ENCODE measurements at regions not wholly inside any gene's neighbourhood (a gene's known extent, or its start where the extent isn't known, plus 50 kb on each side); places are given as distances from the start of the nearest gene placed in this dataset.

- H3K9me3 ChIP-seq (ENCODE audit: insufficient read depth, low read depth, low read length): no peaks in the 10 kb centered on the region
- no peaks in the 10 kb centered on the region for H3K36me3 ChIP-seq (ENCODE audit: insufficient read depth, low read length)
- no peaks in the 10 kb centered on the region for H3K4me1 ChIP-seq (ENCODE audit: insufficient read depth, low read length, poor library complexity, severe bottlenecking)
- H3K9ac ChIP-seq (ENCODE audit: low read depth, low read length, poor library complexity, severe bottlenecking): no peak overlapping the region
- H3K4me2 ChIP-seq (ENCODE audit: low read depth, low read length, poor library complexity, severe bottlenecking): no peak overlapping the region
- H3F3A ChIP-seq (ENCODE audit: low read depth): no peaks in the 10 kb centered on the region
- no peak overlapping the region for H3K4me3 ChIP-seq (ENCODE audit: low read length, poor library complexity, severe bottlenecking)
- H3K79me2 ChIP-seq (ENCODE audit: insufficient read depth, low read length): no peaks in the 10 kb centered on the region
- H4K20me1 ChIP-seq (ENCODE audit: insufficient read depth, low read length, poor library complexity, severe bottlenecking): no peaks in the 10 kb centered on the region
- no peaks in the 10 kb centered on the region for H3K9me2 ChIP-seq (replicated peaks; ENCODE audit: low read depth, low read length)
- no peaks in the 10 kb centered on the region for H3K27me3 ChIP-seq (ENCODE audit: insufficient read depth, low read length, poor library complexity, severe bottlenecking)
- no peak for TF ChIP-seq EZH2phosphoT487 (IDR thresholded peaks at IDR 0.05; ENCODE audit: borderline replicate concordance)
- TF ChIP-seq, protein P1, sequence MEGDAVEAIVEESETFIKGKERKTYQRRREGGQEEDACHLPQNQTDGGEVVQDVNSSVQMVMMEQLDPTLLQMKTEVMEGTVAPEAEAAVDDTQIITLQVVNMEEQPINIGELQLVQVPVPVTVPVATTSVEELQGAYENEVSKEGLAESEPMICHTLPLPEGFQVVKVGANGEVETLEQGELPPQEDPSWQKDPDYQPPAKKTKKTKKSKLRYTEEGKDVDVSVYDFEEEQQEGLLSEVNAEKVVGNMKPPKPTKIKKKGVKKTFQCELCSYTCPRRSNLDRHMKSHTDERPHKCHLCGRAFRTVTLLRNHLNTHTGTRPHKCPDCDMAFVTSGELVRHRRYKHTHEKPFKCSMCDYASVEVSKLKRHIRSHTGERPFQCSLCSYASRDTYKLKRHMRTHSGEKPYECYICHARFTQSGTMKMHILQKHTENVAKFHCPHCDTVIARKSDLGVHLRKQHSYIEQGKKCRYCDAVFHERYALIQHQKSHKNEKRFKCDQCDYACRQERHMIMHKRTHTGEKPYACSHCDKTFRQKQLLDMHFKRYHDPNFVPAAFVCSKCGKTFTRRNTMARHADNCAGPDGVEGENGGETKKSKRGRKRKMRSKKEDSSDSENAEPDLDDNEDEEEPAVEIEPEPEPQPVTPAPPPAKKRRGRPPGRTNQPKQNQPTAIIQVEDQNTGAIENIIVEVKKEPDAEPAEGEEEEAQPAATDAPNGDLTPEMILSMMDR (conservative IDR thresholded peaks at IDR 0.05; ENCODE audit: low read length): no peak
- no peak overlapping the region for H2AFZ ChIP-seq (ENCODE audit: low read length)
Observed at GRCh38 chr18:50460716-50461115, 85.9 kb downstream of the SKA1 start.

DNA sequence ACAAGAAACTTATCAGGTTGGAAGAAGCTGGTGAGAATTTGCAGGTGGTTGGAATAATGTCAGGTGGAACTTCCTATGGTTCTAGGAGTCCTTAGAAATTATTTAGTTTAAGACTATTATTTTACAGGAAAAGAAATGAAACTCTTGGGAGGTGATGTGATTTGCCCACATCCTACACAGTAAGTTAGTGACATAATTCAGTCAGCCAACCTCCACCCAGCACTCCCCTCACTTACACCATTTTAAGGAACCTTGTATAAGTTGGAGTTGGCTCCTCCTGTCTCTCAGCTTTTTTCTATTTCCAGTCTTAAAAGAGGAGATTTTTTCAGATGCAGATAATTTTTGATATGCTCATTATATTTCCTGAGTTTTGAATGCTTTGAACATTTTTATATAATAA, 86.4 kb downstream of the SKA1 start:
- TF ChIP-seq, protein P1 (conservative IDR thresholded peaks at IDR 0.05; ENCODE audit: low read length): no peak
- no peak for TF ChIP-seq EZH2phosphoT487 (IDR thresholded peaks at IDR 0.05; ENCODE audit: borderline replicate concordance)
- Histone ChIP-seq H3K4me3 (ENCODE audit: low read length, poor library complexity, severe bottlenecking) (no peak overlapping the region), H3K9me2 (replicated peaks; ENCODE audit: low read depth, low read length) (no peaks in the 10 kb centered on the region), H3K9ac (ENCODE audit: low read depth, low read length, poor library complexity, severe bottlenecking) (no peak overlapping the region), H3F3A (ENCODE audit: low read depth) (no peaks in the 10 kb centered on the region), H3K36me3 (ENCODE audit: insufficient read depth, low read length) (no peaks in the 10 kb centered on the region), H3K4me1 (ENCODE audit: insufficient read depth, low read length, poor library complexity, severe bottlenecking) (no peaks in the 10 kb centered on the region), H2AFZ (ENCODE audit: low read length) (no peak overlapping the region), H4K20me1 (ENCODE audit: insufficient read depth, low read length, poor library complexity, severe bottlenecking) (no peaks in the 10 kb centered on the region), H3K9me3 (ENCODE audit: insufficient read depth, low read depth, low read length) (no peaks in the 10 kb centered on the region), H3K27me3 (ENCODE audit: insufficient read depth, low read length, poor library complexity, severe bottlenecking) (no peaks in the 10 kb centered on the region), H3K4me2 (ENCODE audit: low read depth, low read length, poor library complexity, severe bottlenecking) (no peak overlapping the region), H3K79me2 (ENCODE audit: insufficient read depth, low read length) (no peaks in the 10 kb centered on the region)

DNA sequence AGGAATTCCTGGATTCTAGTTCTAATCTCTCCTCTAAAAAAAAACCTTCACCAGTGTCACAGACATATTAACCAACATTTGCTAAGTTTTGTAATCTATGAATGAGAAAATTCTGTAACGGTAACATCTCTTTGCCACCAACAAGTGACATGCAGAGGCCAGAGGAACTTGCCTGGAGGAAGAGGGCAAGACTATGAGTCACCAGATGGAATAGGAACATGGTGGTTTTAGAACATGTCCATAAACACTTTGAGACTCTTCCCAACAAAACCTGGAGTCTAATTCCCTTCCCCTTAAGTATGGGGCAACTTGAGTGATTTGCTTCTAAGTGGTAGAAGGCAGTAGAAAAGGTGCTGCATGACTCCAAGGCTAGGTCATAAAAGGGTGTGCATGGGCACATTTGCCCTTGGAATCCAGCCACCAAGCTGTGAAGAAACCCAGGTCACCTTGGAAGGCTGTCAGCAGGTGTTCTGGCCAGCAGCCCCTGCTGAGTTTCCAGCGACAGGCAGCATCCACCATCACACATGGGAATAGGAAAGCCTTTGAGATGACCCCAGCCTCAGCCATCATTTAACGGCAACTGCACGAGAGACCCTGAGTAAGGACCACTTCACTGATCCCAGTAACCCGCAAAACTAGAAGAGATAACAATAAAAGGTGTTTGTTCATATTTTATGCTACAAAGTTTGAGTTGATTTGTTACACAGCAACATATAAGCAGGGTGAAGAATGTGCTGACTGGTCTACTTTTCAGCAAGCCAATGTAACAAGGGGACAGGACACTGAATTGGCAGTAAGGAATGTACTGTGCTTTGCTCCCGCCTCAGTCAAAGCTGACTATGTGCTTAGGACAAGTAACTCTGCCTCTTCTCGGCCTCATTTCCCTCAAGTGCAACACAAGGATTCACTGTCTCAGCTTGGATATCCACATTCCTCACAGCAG, 90.6 kb downstream of the SKA1 start:
- TF ChIP-seq, protein P1 (conservative IDR thresholded peaks at IDR 0.05; ENCODE audit: low read length): no peak
- TF ChIP-seq EZH2phosphoT487 (IDR thresholded peaks at IDR 0.05; ENCODE audit: borderline replicate concordance): no peak
- Histone ChIP-seq H3K79me2 (ENCODE audit: insufficient read depth, low read length) (no peaks in the 10 kb centered on the region), H3K36me3 (ENCODE audit: insufficient read depth, low read length) (no peaks in the 10 kb centered on the region), H3K4me2 (ENCODE audit: low read depth, low read length, poor library complexity, severe bottlenecking) (no peak overlapping the region), H2AFZ (ENCODE audit: low read length) (no peak overlapping the region), H3K9me2 (replicated peaks; ENCODE audit: low read depth, low read length) (no peaks in the 10 kb centered on the region), H3K9ac (ENCODE audit: low read depth, low read length, poor library complexity, severe bottlenecking) (no peak overlapping the region), H3F3A (ENCODE audit: low read depth) (no peaks in the 10 kb centered on the region), H3K4me1 (ENCODE audit: insufficient read depth, low read length, poor library complexity, severe bottlenecking) (no peaks in the 10 kb centered on the region), H4K20me1 (ENCODE audit: insufficient read depth, low read length, poor library complexity, severe bottlenecking) (no peaks in the 10 kb centered on the region), H3K27me3 (ENCODE audit: insufficient read depth, low read length, poor library complexity, severe bottlenecking) (no peaks in the 10 kb centered on the region), H3K4me3 (ENCODE audit: low read length, poor library complexity, severe bottlenecking) (no peak overlapping the region), H3K9me3 (ENCODE audit: insufficient read depth, low read depth, low read length) (no peaks in the 10 kb centered on the region)

Measured in Loucy (cell line).